Glutamatergic neuron (in vitro differentiated cells): ENCODE measurements at regions not wholly inside any gene's neighbourhood (a gene's known extent, or its start where the extent isn't known, plus 50 kb on each side); places are given as distances from the start of the nearest gene placed in this dataset.

Experiments
- DNase-seq: peaks from one replicate; pipeline ENCODE4 v3.0.0; 2022
- H3K27ac Mint-ChIP-seq: one replicate; pipeline ENCODE4 v1.8.0; 2020; ENCODE audit warnings: mild to moderate bottlenecking, mixed read lengths, inconsistent platforms; ENCODE audit not compliant: unreplicated experiment
- H3K27me3 Mint-ChIP-seq: one replicate; pipeline ENCODE4 v1.8.0; 2020; ENCODE audit warnings: mild to moderate bottlenecking, moderate library complexity, mixed read lengths, inconsistent platforms; ENCODE audit not compliant: unreplicated experiment
- H3K36me3 Mint-ChIP-seq: one replicate; pipeline ENCODE4 v1.8.0; 2020; ENCODE audit warnings: mild to moderate bottlenecking, mixed read lengths, inconsistent platforms; ENCODE audit not compliant: unreplicated experiment
- H3K4me1 Mint-ChIP-seq: one replicate; pipeline ENCODE4 v1.8.0; 2020; ENCODE audit warnings: mild to moderate bottlenecking, low read depth, mixed read lengths, inconsistent platforms; ENCODE audit not compliant: unreplicated experiment
- H3K4me3 Mint-ChIP-seq: one replicate; pipeline ENCODE4 v1.8.0; 2020; ENCODE audit warnings: mild to moderate bottlenecking, mixed read lengths, inconsistent platforms; ENCODE audit not compliant: unreplicated experiment
- H3K9me3 Mint-ChIP-seq: one replicate; pipeline ENCODE4 v1.8.0; 2020; ENCODE audit warnings: mild to moderate bottlenecking, moderate library complexity, mixed read lengths, inconsistent platforms; ENCODE audit not compliant: unreplicated experiment
- CTCF ChIP-seq: fragments of 200-600 bp; sonication (generic); IDR thresholded peaks from one replicate; pipeline ENCODE4 v1.5.0; 2021; ENCODE audit not compliant: partially characterized antibody, unreplicated experiment

- no peaks in the 10 kb centered on the region for H3K27me3 Mint-ChIP-seq
- no peak for DNase-seq
- H3K36me3 Mint-ChIP-seq: no peaks in the 10 kb centered on the region
- no peaks in the 10 kb centered on the region for H3K4me1 Mint-ChIP-seq
- H3K27ac Mint-ChIP-seq: no peak overlapping the region
- TF ChIP-seq CTCF: no peak
- no peak overlapping the region for H3K4me3 Mint-ChIP-seq
- no peaks in the 10 kb centered on the region for H3K9me3 Mint-ChIP-seq
Measured at GRCh38 chr7:16315280-16315679, 106.1 kb downstream of the CRPPA start.

- no peak for TF ChIP-seq CTCF
- Mint-ChIP-seq H3K27me3 (no peaks in the 10 kb centered on the region), H3K27ac (no peak overlapping the region), H3K4me1 (no peaks in the 10 kb centered on the region), H3K9me3 (no peaks in the 10 kb centered on the region), H3K36me3 (no peaks in the 10 kb centered on the region), H3K4me3 (no peak overlapping the region)
- no peak for DNase-seq
Measured at GRCh38 chr7:16309129-16309528, 112.2 kb downstream of the CRPPA start.

GRCh38 chr7:16301291-16301690 is 120.0 kb downstream of the CRPPA start:
- Mint-ChIP-seq H3K27ac (no peak overlapping the region), H3K27me3 (no peaks in the 10 kb centered on the region), H3K9me3 (no peaks in the 10 kb centered on the region), H3K4me3 (no peak overlapping the region), H3K36me3 (no peaks in the 10 kb centered on the region), H3K4me1 (no peaks in the 10 kb centered on the region)
- no peak for DNase-seq
- TF ChIP-seq CTCF: no peak

- H3K9me3 Mint-ChIP-seq: no peaks in the 10 kb centered on the region
- no peaks in the 10 kb centered on the region for H3K4me1 Mint-ChIP-seq
- no peak overlapping the region for H3K27ac Mint-ChIP-seq
- no peaks in the 10 kb centered on the region for H3K27me3 Mint-ChIP-seq
- TF ChIP-seq CTCF: no peak
- no peak for DNase-seq
- H3K4me3 Mint-ChIP-seq: no peak overlapping the region
- H3K36me3 Mint-ChIP-seq: no peaks in the 10 kb centered on the region
Measured at GRCh38 chr7:16300361-16300895, 120.9 kb downstream of the CRPPA start.

- H3K4me1 Mint-ChIP-seq: no peaks in the 10 kb centered on the region
- H3K36me3 Mint-ChIP-seq: no peaks in the 10 kb centered on the region
- no peak overlapping the region for H3K4me3 Mint-ChIP-seq
- H3K9me3 Mint-ChIP-seq: no peaks in the 10 kb centered on the region
- H3K27ac Mint-ChIP-seq: no peak overlapping the region
- H3K27me3 Mint-ChIP-seq: no peaks in the 10 kb centered on the region
- no peak for TF ChIP-seq CTCF
- DNase-seq: no peak
Measured at GRCh38 chr7:16299853-16300252, 121.5 kb downstream of the CRPPA start.
